SK-N-SH treated with all-trans-retinoic acid at 6 μM for 48 hours (cell line): ENCODE measurements at regions not wholly inside any gene's neighbourhood (a gene's known extent, or its start where the extent isn't known, plus 50 kb on each side); places are given as distances from the start of the nearest gene placed in this dataset.

Source experiments
- ATAC-seq: fragments of 200-7000 bp; cut with Tn5 transposase; 3 replicates; pipeline ENCODE4 v1.9.1; 2020; ENCODE audit warnings: mild to moderate bottlenecking, moderate library complexity
- ARNTL ChIP-seq: fragments of 450-650 bp; formaldehyde crosslinking; IDR thresholded peaks from 2 replicates; pipeline ENCODE4 v1.5.0; 2020; ENCODE audit warnings: low read depth, mild to moderate bottlenecking, moderate library complexity, borderline replicate concordance
- BACH2 ChIP-seq: fragments of 250-450 bp; sonication (Bioruptor Pico); IDR thresholded peaks from 2 replicates; pipeline ENCODE4 v1.9.0; 2021; ENCODE audit warnings: mild to moderate bottlenecking, borderline replicate concordance
- CSDC2 ChIP-seq: fragments of 250-450 bp; sonication (Bioruptor Pico); IDR thresholded peaks from 2 replicates; pipeline ENCODE4 v1.5.0; 2020; ENCODE audit warnings: mild to moderate bottlenecking, moderate library complexity
- ESRRG ChIP-seq: fragments of 250-450 bp; sonication (Bioruptor Pico); IDR thresholded peaks from 2 replicates; pipeline ENCODE4 v1.6.1; 2021; ENCODE audit warnings: mild to moderate bottlenecking
- GLIS3 ChIP-seq: fragments of 250-450 bp; sonication (Bioruptor Pico); IDR thresholded peaks from 2 replicates; pipeline ENCODE4 v1.5.0; 2020; ENCODE audit warnings: mild to moderate bottlenecking, moderate library complexity
- ISL1 ChIP-seq: fragments of 250-450 bp; sonication (Bioruptor Pico); IDR thresholded peaks from 2 replicates; pipeline ENCODE4 v2.1.2; 2022; ENCODE audit warnings: mild to moderate bottlenecking, moderate library complexity
- OSR1 ChIP-seq: fragments of 250-450 bp; sonication (Bioruptor Pico); IDR thresholded peaks from 2 replicates; pipeline ENCODE4 v1.8.0; 2022; ENCODE audit warnings: moderate library complexity, mild to moderate bottlenecking, inconsistent platforms
- SNAI2 ChIP-seq: fragments of 250-450 bp; sonication (Bioruptor Pico); IDR thresholded peaks from 2 replicates; pipeline ENCODE4 v1.5.0; 2020; ENCODE audit warnings: mild to moderate bottlenecking, moderate library complexity
- TCF4 ChIP-seq: fragments of 250-450 bp; sonication (Bioruptor Pico); IDR thresholded peaks from 2 replicates; pipeline ENCODE4 v1.8.0; 2021; ENCODE audit warnings: mild to moderate bottlenecking, moderate library complexity, borderline replicate concordance
- TOX ChIP-seq: fragments of 250-450 bp; sonication (Bioruptor Pico); IDR thresholded peaks from 2 replicates; pipeline ENCODE4 v1.8.0; 2021; ENCODE audit warnings: mild to moderate bottlenecking, moderate library complexity, borderline replicate concordance
- ZC3H10 ChIP-seq: fragments of 250-450 bp; sonication (Bioruptor Pico); IDR thresholded peaks from 2 replicates; pipeline ENCODE4 v1.5.1; 2021; ENCODE audit warnings: mild to moderate bottlenecking, moderate library complexity
- ZFP3 ChIP-seq: fragments of 250-450 bp; sonication (Bioruptor Pico); IDR thresholded peaks from 2 replicates; pipeline ENCODE4 v1.5.0; 2020; ENCODE audit warnings: mild to moderate bottlenecking, moderate library complexity
- ZFP30 ChIP-seq: fragments of 450-650 bp; formaldehyde crosslinking; IDR thresholded peaks from 2 replicates; pipeline ENCODE4 v1.5.0; 2022; ENCODE audit warnings: mild to moderate bottlenecking, moderate library complexity
- ZNF565 ChIP-seq: fragments of 450-650 bp; formaldehyde crosslinking; conservative IDR thresholded peaks from 2 replicates; pipeline ENCODE4 v1.5.0; 2020; ENCODE audit warnings: low read depth, mild to moderate bottlenecking, moderate library complexity
- ZNF70 ChIP-seq: fragments of 450-650 bp; formaldehyde crosslinking; IDR thresholded peaks from 2 replicates; pipeline ENCODE4 v1.5.0; 2020; ENCODE audit warnings: mild to moderate bottlenecking, moderate library complexity
- ZNF8 ChIP-seq: fragments of 450-650 bp; formaldehyde crosslinking; IDR thresholded peaks from 2 replicates; pipeline ENCODE4 v1.5.0; 2020; ENCODE audit warnings: mild to moderate bottlenecking, moderate library complexity
- TF ChIP-seq, protein P1 (sequence below): fragments of 250-450 bp; sonication (Bioruptor Pico); IDR thresholded peaks from 2 replicates; pipeline ENCODE4 v1.8.0; 2021; ENCODE audit warnings: low read depth, mild to moderate bottlenecking, moderate library complexity, borderline replicate concordance
- TF ChIP-seq, protein P2 (sequence below): fragments of 250-450 bp; sonication (Bioruptor Pico); IDR thresholded peaks from 2 replicates; pipeline ENCODE4 v1.5.1; 2020; ENCODE audit warnings: low read depth, mild to moderate bottlenecking, moderate library complexity
- TF ChIP-seq, protein P3 (sequence below): fragments of 250-450 bp; sonication (Bioruptor Pico); IDR thresholded peaks from 2 replicates; pipeline ENCODE4 v1.5.0; 2020; ENCODE audit warnings: mild to moderate bottlenecking, moderate library complexity
- TF ChIP-seq, protein P4 (sequence below): fragments of 250-450 bp; sonication (Bioruptor Pico); IDR thresholded peaks from 2 replicates; pipeline ENCODE4 v1.5.1; 2021; ENCODE audit warnings: mild to moderate bottlenecking, moderate library complexity
- TF ChIP-seq, protein P5 (sequence below): fragments of 250-450 bp; sonication (Bioruptor Pico); IDR thresholded peaks from 2 replicates; pipeline ENCODE4 v1.8.0; 2020; ENCODE audit warnings: mild to moderate bottlenecking, moderate library complexity, borderline replicate concordance

GRCh38 chr2:21793461-21793860, 669.7 kb downstream of the TDRD15 start:
- no peak for TF ChIP-seq ZNF70
- TF ChIP-seq ISL1 (CRISPR knock-in tag) = no peak
- no peak for TF ChIP-seq ZNF8 (CRISPR knock-in tag)
- no peak for TF ChIP-seq OSR1
- TF ChIP-seq, protein P1, sequence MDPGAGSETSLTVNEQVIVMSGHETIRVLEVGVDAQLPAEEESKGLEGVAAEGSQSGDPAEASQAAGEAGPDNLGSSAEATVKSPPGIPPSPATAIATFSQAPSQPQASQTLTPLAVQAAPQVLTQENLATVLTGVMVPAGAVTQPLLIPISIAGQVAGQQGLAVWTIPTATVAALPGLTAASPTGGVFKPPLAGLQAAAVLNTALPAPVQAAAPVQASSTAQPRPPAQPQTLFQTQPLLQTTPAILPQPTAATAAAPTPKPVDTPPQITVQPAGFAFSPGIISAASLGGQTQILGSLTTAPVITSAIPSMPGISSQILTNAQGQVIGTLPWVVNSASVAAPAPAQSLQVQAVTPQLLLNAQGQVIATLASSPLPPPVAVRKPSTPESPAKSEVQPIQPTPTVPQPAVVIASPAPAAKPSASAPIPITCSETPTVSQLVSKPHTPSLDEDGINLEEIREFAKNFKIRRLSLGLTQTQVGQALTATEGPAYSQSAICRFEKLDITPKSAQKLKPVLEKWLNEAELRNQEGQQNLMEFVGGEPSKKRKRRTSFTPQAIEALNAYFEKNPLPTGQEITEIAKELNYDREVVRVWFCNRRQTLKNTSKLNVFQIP (CRISPR knock-in tag) = no peak
- TF ChIP-seq, protein P2, sequence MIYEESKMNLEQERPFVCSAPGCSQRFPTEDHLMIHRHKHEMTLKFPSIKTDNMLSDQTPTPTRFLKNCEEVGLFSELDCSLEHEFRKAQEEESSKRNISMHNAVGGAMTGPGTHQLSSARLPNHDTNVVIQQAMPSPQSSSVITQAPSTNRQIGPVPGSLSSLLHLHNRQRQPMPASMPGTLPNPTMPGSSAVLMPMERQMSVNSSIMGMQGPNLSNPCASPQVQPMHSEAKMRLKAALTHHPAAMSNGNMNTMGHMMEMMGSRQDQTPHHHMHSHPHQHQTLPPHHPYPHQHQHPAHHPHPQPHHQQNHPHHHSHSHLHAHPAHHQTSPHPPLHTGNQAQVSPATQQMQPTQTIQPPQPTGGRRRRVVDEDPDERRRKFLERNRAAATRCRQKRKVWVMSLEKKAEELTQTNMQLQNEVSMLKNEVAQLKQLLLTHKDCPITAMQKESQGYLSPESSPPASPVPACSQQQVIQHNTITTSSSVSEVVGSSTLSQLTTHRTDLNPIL = no peak
- no peak for TF ChIP-seq BACH2 (CRISPR knock-in tag)
- TF ChIP-seq ZC3H10 (CRISPR knock-in tag) = no peak
- no peak for TF ChIP-seq SNAI2 (CRISPR knock-in tag)
- TF ChIP-seq, protein P3, sequence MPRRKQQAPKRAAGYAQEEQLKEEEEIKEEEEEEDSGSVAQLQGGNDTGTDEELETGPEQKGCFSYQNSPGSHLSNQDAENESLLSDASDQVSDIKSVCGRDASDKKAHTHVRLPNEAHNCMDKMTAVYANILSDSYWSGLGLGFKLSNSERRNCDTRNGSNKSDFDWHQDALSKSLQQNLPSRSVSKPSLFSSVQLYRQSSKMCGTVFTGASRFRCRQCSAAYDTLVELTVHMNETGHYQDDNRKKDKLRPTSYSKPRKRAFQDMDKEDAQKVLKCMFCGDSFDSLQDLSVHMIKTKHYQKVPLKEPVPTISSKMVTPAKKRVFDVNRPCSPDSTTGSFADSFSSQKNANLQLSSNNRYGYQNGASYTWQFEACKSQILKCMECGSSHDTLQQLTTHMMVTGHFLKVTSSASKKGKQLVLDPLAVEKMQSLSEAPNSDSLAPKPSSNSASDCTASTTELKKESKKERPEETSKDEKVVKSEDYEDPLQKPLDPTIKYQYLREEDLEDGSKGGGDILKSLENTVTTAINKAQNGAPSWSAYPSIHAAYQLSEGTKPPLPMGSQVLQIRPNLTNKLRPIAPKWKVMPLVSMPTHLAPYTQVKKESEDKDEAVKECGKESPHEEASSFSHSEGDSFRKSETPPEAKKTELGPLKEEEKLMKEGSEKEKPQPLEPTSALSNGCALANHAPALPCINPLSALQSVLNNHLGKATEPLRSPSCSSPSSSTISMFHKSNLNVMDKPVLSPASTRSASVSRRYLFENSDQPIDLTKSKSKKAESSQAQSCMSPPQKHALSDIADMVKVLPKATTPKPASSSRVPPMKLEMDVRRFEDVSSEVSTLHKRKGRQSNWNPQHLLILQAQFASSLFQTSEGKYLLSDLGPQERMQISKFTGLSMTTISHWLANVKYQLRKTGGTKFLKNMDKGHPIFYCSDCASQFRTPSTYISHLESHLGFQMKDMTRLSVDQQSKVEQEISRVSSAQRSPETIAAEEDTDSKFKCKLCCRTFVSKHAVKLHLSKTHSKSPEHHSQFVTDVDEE (CRISPR knock-in tag) = no peak
- TF ChIP-seq ZFP3 (CRISPR knock-in tag) = no peak
- TF ChIP-seq ZFP30 (CRISPR knock-in tag) = no peak
- no peak for TF ChIP-seq TCF4 (CRISPR knock-in tag)
- TF ChIP-seq TOX (CRISPR knock-in tag) = no peak
- no peak for TF ChIP-seq GLIS3 (CRISPR knock-in tag)
- TF ChIP-seq, protein P4, sequence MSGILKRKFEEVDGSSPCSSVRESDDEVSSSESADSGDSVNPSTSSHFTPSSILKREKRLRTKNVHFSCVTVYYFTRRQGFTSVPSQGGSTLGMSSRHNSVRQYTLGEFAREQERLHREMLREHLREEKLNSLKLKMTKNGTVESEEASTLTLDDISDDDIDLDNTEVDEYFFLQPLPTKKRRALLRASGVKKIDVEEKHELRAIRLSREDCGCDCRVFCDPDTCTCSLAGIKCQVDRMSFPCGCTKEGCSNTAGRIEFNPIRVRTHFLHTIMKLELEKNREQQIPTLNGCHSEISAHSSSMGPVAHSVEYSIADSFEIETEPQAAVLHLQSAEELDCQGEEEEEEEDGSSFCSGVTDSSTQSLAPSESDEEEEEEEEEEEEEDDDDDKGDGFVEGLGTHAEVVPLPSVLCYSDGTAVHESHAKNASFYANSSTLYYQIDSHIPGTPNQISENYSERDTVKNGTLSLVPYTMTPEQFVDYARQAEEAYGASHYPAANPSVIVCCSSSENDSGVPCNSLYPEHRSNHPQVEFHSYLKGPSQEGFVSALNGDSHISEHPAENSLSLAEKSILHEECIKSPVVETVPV = no peak
- no peak for TF ChIP-seq ESRRG (CRISPR knock-in tag)
- no peak for TF ChIP-seq CSDC2 (CRISPR knock-in tag)
- TF ChIP-seq, protein P5, sequence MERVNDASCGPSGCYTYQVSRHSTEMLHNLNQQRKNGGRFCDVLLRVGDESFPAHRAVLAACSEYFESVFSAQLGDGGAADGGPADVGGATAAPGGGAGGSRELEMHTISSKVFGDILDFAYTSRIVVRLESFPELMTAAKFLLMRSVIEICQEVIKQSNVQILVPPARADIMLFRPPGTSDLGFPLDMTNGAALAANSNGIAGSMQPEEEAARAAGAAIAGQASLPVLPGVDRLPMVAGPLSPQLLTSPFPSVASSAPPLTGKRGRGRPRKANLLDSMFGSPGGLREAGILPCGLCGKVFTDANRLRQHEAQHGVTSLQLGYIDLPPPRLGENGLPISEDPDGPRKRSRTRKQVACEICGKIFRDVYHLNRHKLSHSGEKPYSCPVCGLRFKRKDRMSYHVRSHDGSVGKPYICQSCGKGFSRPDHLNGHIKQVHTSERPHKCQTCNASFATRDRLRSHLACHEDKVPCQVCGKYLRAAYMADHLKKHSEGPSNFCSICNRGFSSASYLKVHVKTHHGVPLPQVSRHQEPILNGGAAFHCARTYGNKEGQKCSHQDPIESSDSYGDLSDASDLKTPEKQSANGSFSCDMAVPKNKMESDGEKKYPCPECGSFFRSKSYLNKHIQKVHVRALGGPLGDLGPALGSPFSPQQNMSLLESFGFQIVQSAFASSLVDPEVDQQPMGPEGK (CRISPR knock-in tag) = no peak
- TF ChIP-seq, all 23 proteins: peak for 0

GRCh38 chr2:21794611-21795010, 670.8 kb downstream of the TDRD15 start:
- no peak for TF ChIP-seq BACH2 (CRISPR knock-in tag)
- no peak for TF ChIP-seq ZC3H10 (CRISPR knock-in tag)
- ATAC-seq = no peak

More at GRCh38 chr2:21793461-21793860, 669.7 kb downstream of the TDRD15 start:
- no peak for ATAC-seq

DNA sequence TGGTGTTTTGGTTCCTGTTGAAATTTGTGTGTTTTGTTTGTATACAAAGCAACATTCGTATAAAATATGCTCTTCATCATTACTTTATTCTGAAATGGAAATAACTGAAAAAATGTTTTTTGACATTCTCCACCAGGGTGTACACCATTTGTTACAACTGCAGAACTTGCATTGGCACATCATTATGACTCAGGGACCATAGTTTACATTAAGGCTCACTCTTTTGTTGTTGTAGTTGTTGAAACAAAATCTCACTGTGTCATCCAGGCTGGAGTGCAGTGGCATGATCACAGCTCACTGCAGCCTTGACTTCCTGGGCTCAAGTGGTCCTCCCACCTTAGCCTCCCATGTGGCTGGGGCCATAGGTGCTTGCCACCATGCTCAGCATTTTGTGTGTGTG, 676.6 kb downstream of the TDRD15 start:
- TF ChIP-seq GLIS3 (CRISPR knock-in tag) (no peak), TOX (CRISPR knock-in tag) (no peak), ZNF565 (CRISPR knock-in tag) (no peak), ZFP30 (CRISPR knock-in tag) (no peak), ZNF70 (no peak), ARNTL (CRISPR knock-in tag) (no peak)
- TF ChIP-seq, protein P2 = no peak
- TF ChIP-seq, protein P1 (CRISPR knock-in tag) = no peak
- ATAC-seq = no peak
